A673 (cell line): ENCODE measurements at regions not wholly inside any gene's neighbourhood (a gene's known extent, or its start where the extent isn't known, plus 50 kb on each side); places are given as distances from the start of the nearest gene placed in this dataset.

ENCODE experiments used
- BruUV-seq: library from RNA; stranded (reverse); fragments of 400-500 nt; replicated peaks from 2 replicates; lab custom pipeline; 2021; lab: Mats Ljungman, UMichigan
- CTCF ChIA-PET: fragments of 300-600 bp; sonication (Branson Sonifier 250); formaldehyde crosslinking; loops from one replicate; lab custom pipeline; 2022; ENCODE audit warnings: antibody characterized with exemption; lab: Charles Lee
- POLR2A ChIA-PET: fragments of 300-600 bp; sonication (Branson Sonifier 250); formaldehyde crosslinking; loops from one replicate; lab custom pipeline; 2022; ENCODE audit warnings: antibody characterized with exemption; ENCODE audit not compliant: low non-redundant PET; lab: Charles Lee
- DNase-seq: peaks from one replicate; pipeline ENCODE4 v3.0.0-alpha.2; 2015; ENCODE audit warnings: low spot score
- H3K27ac ChIP-seq: fragments of 200-600 bp; sonication (generic); 2 replicates; pipeline ENCODE4 v1.5.1; 2016; ENCODE audit warnings: mixed run types, low read depth, mild to moderate bottlenecking, mixed read lengths, antibody characterized with exemption, low read length; ENCODE audit not compliant: poor library complexity, severe bottlenecking
- H3K27me3 ChIP-seq: fragments of 200-600 bp; sonication (generic); replicated peaks from 2 replicates; pipeline ENCODE4 v1.6.1; 2017; ENCODE audit warnings: mixed run types, low read depth, mild to moderate bottlenecking, mixed read lengths, antibody characterized with exemption, low read length; ENCODE audit not compliant: insufficient read depth, poor library complexity
- H3K36me3 ChIP-seq: fragments of 200-600 bp; sonication (generic); 2 replicates; pipeline ENCODE4 v1.6.1; 2016; ENCODE audit warnings: mixed run types, mild to moderate bottlenecking, mixed read lengths, antibody characterized with exemption, low read length; ENCODE audit not compliant: insufficient read depth, poor library complexity, severe bottlenecking
- H3K4me1 ChIP-seq: fragments of 200-600 bp; sonication (generic); 2 replicates; pipeline ENCODE4 v1.6.1; 2017; ENCODE audit warnings: mixed run types, mild to moderate bottlenecking, mixed read lengths, antibody characterized with exemption, low read length; ENCODE audit not compliant: insufficient read depth, poor library complexity, severe bottlenecking
- H3K4me3 ChIP-seq: fragments of 200-600 bp; sonication (generic); 2 replicates; pipeline ENCODE4 v1.5.1; 2016; ENCODE audit warnings: low read depth, mixed run types, mild to moderate bottlenecking, mixed read lengths, low read length; ENCODE audit not compliant: poor library complexity, severe bottlenecking
- H3K9me3 ChIP-seq: fragments of 200-600 bp; sonication (generic); 2 replicates; pipeline ENCODE4 v1.6.1; 2016; ENCODE audit warnings: mixed run types, low read depth, mild to moderate bottlenecking, mixed read lengths, antibody characterized with exemption, low read length; ENCODE audit not compliant: poor library complexity, severe bottlenecking
- EZH2 ChIP-seq: fragments of 200-600 bp; sonication (generic); IDR thresholded peaks from 2 replicates; pipeline ENCODE4 v1.6.1; 2017; ENCODE audit warnings: borderline replicate concordance, low read depth, mild to moderate bottlenecking, mixed read lengths, antibody characterized with exemption, low read length; ENCODE audit not compliant: poor library complexity, severe bottlenecking
- intact Hi-C: fragments of 100-400 bp; cut with micrococcal nuclease; formaldehyde crosslinking; loops from one replicate; pipeline ENCODE4 v1.10.0; 2022; ENCODE audit not compliant: unreplicated experiment
- TF ChIP-seq, protein P1 (sequence below): fragments of 300-800, 200-600 bp; sonication (generic); conservative IDR thresholded peaks from 2 replicates; pipeline ENCODE4 v1.5.1; 2017; ENCODE audit warnings: low read depth, mild to moderate bottlenecking, antibody characterized with exemption, low read length, moderate library complexity, mixed read lengths

DNA sequence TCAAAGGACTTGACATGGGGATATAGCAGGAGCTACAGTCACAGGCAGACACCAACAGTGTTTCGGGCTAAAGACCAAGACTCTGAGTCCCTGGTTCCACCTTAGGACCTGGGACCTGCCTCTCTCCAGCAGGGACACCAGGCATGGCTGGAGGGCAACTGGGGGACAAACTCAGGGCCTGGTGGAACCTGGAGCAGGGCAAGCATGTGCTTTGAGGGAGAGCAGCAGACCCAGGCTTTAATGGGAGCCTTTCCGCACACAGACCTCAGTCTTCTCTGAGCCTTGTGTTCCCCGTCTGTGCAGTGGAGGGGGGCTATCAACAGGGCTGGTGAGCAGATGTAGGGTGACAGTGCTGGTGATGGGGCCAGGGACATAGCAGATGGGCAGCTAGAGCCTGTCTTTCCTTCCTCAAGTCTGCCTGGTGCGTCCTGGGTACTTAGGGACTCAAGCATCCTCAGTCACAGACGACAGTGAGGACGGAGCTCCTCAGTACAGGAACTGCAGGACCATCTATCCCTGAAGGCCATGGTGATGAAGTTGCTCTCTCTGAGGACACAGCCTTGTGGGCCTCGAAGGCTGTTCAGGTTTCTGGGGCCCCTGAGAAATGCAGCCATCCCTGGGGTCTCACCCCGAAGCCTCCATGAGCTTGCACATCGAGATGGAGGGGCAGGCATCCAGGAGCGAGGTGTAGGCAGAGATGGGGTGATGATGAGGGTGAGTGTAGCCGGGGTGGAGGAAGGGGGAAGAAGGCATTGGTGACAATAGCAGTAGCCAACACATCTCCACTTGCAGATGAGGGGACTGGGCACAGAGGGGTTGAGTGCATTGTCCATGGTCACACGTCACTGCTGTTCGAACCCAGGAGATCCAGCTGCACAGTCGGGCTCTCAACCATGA, 593.4 kb downstream of the PTPRU start:
- ChIA-PET POLR2A (no interaction called here), CTCF (no interaction called here)
- Histone ChIP-seq H3K36me3 (no peaks in the 10 kb centered on the region), H3K27me3 (no peaks in the 10 kb centered on the region), H3K9me3 (no peaks in the 10 kb centered on the region), H3K4me3 (no peak overlapping the region), H3K27ac (no peak overlapping the region), H3K4me1 (no peaks in the 10 kb centered on the region)
- no TSS peak for BruUV-seq
- DNase-seq, result no peak
- TF ChIP-seq, protein P1, sequence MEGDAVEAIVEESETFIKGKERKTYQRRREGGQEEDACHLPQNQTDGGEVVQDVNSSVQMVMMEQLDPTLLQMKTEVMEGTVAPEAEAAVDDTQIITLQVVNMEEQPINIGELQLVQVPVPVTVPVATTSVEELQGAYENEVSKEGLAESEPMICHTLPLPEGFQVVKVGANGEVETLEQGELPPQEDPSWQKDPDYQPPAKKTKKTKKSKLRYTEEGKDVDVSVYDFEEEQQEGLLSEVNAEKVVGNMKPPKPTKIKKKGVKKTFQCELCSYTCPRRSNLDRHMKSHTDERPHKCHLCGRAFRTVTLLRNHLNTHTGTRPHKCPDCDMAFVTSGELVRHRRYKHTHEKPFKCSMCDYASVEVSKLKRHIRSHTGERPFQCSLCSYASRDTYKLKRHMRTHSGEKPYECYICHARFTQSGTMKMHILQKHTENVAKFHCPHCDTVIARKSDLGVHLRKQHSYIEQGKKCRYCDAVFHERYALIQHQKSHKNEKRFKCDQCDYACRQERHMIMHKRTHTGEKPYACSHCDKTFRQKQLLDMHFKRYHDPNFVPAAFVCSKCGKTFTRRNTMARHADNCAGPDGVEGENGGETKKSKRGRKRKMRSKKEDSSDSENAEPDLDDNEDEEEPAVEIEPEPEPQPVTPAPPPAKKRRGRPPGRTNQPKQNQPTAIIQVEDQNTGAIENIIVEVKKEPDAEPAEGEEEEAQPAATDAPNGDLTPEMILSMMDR, result no peak
- TF ChIP-seq EZH2, result no peak
- intact Hi-C loops, result no loop called here

DNA sequence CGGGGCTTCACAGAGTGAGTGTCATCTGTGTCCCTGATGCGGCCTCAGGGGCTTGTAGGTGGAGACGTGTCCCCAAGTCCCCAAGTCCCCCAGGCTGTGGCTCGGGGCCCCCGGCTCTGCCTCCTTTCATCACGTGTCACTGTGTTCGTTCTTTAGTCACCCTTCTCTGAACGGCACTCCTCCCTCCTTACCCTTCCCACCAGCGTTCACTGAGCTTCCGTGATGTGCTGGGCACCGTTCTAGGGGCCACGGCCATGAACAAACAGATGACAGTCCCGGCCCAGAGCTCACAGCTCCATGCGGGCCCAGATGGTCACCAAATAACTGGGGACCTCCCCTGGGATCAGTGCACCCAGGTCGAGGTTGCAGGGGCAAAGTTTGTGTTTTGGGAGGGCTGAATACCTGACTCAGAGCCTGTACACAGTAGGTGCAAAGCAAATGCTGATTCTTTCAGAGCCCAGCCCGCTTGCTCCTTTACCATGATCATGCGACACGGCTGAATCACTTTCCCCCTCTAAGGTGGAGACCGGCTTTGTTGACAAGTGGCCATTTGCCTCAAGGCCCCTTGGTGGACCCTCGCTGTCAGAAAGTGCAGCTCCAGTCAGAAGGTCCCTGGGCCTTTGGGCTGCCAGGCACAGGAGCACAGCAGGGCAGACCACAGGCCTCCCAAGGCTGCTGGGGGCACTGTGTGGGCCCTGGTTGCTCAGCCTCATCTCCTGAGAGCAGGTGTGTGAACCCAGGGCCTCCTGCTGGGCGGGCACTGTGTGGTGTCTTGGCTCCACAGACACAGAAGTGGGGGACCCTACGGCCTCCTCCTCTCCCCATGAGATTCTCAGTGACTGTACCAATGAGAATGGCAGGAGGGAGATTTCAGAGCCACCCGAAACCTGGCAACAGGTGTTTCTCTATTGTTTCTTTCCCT, 592.5 kb downstream of the PTPRU start:
- TF ChIP-seq, protein P1, result no peak
- no peak for TF ChIP-seq EZH2

DNA sequence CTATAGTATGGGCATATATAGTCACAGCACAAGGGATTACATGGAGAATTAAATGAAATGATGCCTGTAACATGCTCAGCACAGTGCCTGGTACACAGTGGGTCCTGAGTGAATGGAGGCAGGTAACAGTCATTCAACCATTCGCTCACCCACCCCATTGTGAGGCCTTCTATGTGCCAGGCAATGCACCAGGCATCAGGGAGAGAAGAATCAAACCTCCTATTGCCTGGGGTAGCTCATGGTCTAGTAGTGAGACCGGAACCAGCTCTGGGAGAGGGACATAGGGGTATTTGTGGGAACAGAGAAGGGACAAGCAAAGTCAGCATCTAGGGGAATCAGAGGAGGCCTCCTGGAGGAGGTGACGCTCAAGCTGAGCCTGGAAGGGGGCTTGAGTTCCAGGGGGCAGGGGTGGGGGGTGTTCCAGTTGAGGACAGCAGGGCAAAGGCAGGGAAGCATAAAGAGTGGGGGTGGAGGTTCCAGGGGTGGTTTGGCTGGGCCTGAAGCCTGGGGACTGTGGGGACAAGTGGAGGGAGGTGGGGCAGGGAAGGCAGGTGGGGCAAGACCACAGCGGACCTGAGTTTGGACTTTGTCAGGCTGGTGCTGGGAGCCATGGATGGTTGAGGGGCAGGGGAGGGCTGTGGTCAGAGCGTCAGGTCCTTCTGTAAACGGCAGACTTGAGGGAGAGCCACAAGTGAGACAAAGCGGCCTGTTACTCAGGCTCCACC, 591.6 kb downstream of the PTPRU start:
- Histone ChIP-seq H3K4me1 (no peaks in the 10 kb centered on the region), H3K36me3 (no peaks in the 10 kb centered on the region), H3K27me3 (no peaks in the 10 kb centered on the region), H3K9me3 (no peaks in the 10 kb centered on the region), H3K27ac (no peak overlapping the region), H3K4me3 (no peak overlapping the region)
- no peak for DNase-seq
- CTCF ChIA-PET, result no interaction called here
- POLR2A ChIA-PET, result interaction anchor here (0.6 kb wide), 1 partner anchor 1105 kb away, joined by 7 read pairs; no protein-coding TSS in a partner anchor
- BruUV-seq, result no TSS peak
- TF ChIP-seq, protein P1, result no peak
- TF ChIP-seq EZH2, result no peak
- intact Hi-C loops, result no loop called here

More for the DNA sequence above, 592.5 kb downstream of the PTPRU start:
- Histone ChIP-seq H3K9me3 (no peaks in the 10 kb centered on the region), H3K27ac (no peak overlapping the region), H3K27me3 (no peaks in the 10 kb centered on the region), H3K36me3 (no peaks in the 10 kb centered on the region), H3K4me1 (no peaks in the 10 kb centered on the region), H3K4me3 (no peak overlapping the region)
- no TSS peak for BruUV-seq
- DNase-seq, result no peak
- intact Hi-C loops, result no loop called here
- ChIA-PET POLR2A (no interaction called here), CTCF (no interaction called here)
